ENCODE measurements at regions not wholly inside any gene's neighbourhood (a gene's known extent, or its start where the extent isn't known, plus 50 kb on each side); places are given as distances from the start of the nearest gene placed in this dataset.

GRCh38 chr1:199724049-199724448 is 303.5 kb upstream of the NR5A2 start:
- no peaks in the 10 kb centered on the region for H3K9me3 ChIP-seq
- no peaks in the 10 kb centered on the region for H3K4me1 ChIP-seq
- H3K27me3 ChIP-seq: no peaks in the 10 kb centered on the region
- DNase-seq: no peak
- no peak overlapping the region for H3K27ac ChIP-seq
- H3K4me3 ChIP-seq: no peak overlapping the region
- no peaks in the 10 kb centered on the region for H3K36me3 ChIP-seq
- intact Hi-C loops (cut with DNase I; ENCODE audit: low total_unique reads): no loop called here
- no peak for TF ChIP-seq CTCF (IDR thresholded peaks at IDR 0.05)

- no peak for TF ChIP-seq CTCF (IDR thresholded peaks at IDR 0.05)
- no peak overlapping the region for H3K27ac ChIP-seq
- intact Hi-C loops (cut with DNase I; ENCODE audit: low total_unique reads): no loop called here
- H3K4me1 ChIP-seq: no peaks in the 10 kb centered on the region
- H3K9me3 ChIP-seq: no peaks in the 10 kb centered on the region
- no peak overlapping the region for H3K4me3 ChIP-seq
- H3K27me3 ChIP-seq: no peaks in the 10 kb centered on the region
- H3K36me3 ChIP-seq: no peaks in the 10 kb centered on the region
- no peak for DNase-seq
Observed at GRCh38 chr1:199725002-199725565, 302.4 kb upstream of the NR5A2 start.

- intact Hi-C loops (cut with DNase I; ENCODE audit: low total_unique reads): no loop called here
- no peaks in the 10 kb centered on the region for H3K9me3 ChIP-seq
- no peaks in the 10 kb centered on the region for H3K36me3 ChIP-seq
- H3K27ac ChIP-seq: no peak overlapping the region
- TF ChIP-seq CTCF (IDR thresholded peaks at IDR 0.05): no peak
- no peak for DNase-seq
- no peaks in the 10 kb centered on the region for H3K27me3 ChIP-seq
- no peak overlapping the region for H3K4me3 ChIP-seq
- H3K4me1 ChIP-seq: no peaks in the 10 kb centered on the region
Observed at GRCh38 chr1:199727682-199728081, 299.8 kb upstream of the NR5A2 start.

GRCh38 chr1:199728345-199728744 is 299.2 kb upstream of the NR5A2 start:
- Histone ChIP-seq H3K27ac (no peak overlapping the region), H3K27me3 (no peaks in the 10 kb centered on the region), H3K4me3 (no peak overlapping the region), H3K4me1 (no peaks in the 10 kb centered on the region), H3K36me3 (no peaks in the 10 kb centered on the region), H3K9me3 (no peaks in the 10 kb centered on the region)
- intact Hi-C loops (cut with DNase I; ENCODE audit: low total_unique reads): no loop called here
- DNase-seq: no peak
- TF ChIP-seq CTCF (IDR thresholded peaks at IDR 0.05): no peak

GRCh38 chr1:199733125-199733524 is 294.4 kb upstream of the NR5A2 start:
- no peaks in the 10 kb centered on the region for H3K27me3 ChIP-seq
- no peaks in the 10 kb centered on the region for H3K36me3 ChIP-seq
- no peak overlapping the region for H3K4me3 ChIP-seq
- H3K9me3 ChIP-seq: no peaks in the 10 kb centered on the region
- no peak overlapping the region for H3K27ac ChIP-seq
- no peak for TF ChIP-seq CTCF (IDR thresholded peaks at IDR 0.05)
- intact Hi-C loops (cut with DNase I; ENCODE audit: low total_unique reads): no loop called here
- H3K4me1 ChIP-seq: no peaks in the 10 kb centered on the region
- DNase-seq: no peak

- H3K36me3 ChIP-seq: no peaks in the 10 kb centered on the region
- no peak for DNase-seq
- no peak overlapping the region for H3K27ac ChIP-seq
- no peaks in the 10 kb centered on the region for H3K4me1 ChIP-seq
- no peaks in the 10 kb centered on the region for H3K27me3 ChIP-seq
- intact Hi-C loops (cut with DNase I; ENCODE audit: low total_unique reads): no loop called here
- no peak overlapping the region for H3K4me3 ChIP-seq
- H3K9me3 ChIP-seq: no peaks in the 10 kb centered on the region
- TF ChIP-seq CTCF (IDR thresholded peaks at IDR 0.05): no peak
Observed at GRCh38 chr1:199734186-199734585, 293.3 kb upstream of the NR5A2 start.

All from tibial artery (tissue), 4 donors.